ENCODE measurements at regions not wholly inside any gene's neighbourhood (a gene's known extent, or its start where the extent isn't known, plus 50 kb on each side); places are given as distances from the start of the nearest gene placed in this dataset.

DNA sequence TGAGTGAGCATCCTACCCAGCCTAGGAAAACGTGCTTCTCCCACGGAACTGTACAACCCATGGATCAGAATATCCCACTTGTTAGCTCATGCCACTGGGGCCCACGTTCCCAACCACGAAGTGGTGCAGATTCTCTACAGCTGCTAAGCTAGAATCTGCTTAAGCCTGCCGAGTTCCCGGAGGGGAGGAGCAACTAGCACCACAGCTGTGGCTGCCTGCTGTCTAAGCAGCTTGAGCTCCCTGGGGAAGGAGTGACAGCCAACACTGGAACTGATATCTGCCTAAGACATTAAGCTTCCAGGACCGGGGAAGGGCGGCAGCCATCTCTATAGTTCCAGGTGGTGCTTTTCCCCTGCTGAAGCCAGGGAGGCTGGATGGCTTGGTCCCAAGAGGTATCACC lies 334.7 kb upstream of the CHRM2 start:
- no peak overlapping the region for H3K27ac ChIP-seq (ENCODE audit: low read length)

DNA sequence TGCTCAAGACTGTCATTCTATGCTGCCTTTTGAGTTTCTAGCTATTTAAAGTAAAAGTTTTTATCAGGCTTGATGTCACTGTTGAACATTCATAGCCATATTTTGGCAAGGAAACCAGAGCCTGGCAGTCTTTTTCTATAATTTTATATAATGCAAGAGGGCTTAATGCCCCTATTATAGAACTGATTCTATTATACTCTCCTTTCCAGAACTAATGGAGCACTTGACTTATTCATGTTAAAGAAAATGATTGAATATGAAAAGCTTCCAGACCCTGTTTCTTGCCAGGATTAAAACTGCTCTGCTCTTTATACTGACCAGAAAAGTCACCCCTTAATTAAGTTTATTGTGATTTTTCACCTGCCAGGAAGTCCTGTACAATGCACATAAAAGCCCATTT lies 337.6 kb upstream of the CHRM2 start:
- no peak overlapping the region for H3K27ac ChIP-seq (ENCODE audit: low read length)
- no peaks in the 10 kb centered on the region for H3K27me3 ChIP-seq (ENCODE audit: control insufficient read depth in 1 of 2, insufficient read depth in 2 of 2, low read length in 2 of 2)
- H3K4me3 ChIP-seq (ENCODE audit: low read length in 2 of 2), result no peak overlapping the region
- H3K9me3 ChIP-seq (ENCODE audit: control insufficient read depth in 2 of 2, low read length in 2 of 2), result peaks cover 0 to 4% of the 10 kb centered on the region in 2 donors
- H3K36me3 ChIP-seq (ENCODE audit: control insufficient read depth in 2 of 2, insufficient read depth in 2 of 2, low read length in 2 of 2), result no peaks in the 10 kb centered on the region
- H3K4me1 ChIP-seq (ENCODE audit: control insufficient read depth, insufficient read depth, low read length), result peaks cover 4% of the 10 kb centered on the region
- no peak overlapping the region for H3K9ac ChIP-seq (ENCODE audit: low read length in 2 of 2)

More for the DNA sequence above, 334.7 kb upstream of the CHRM2 start:
- Histone ChIP-seq H3K4me1 (ENCODE audit: control insufficient read depth, insufficient read depth, low read length) (no peaks in the 10 kb centered on the region), H3K4me3 (ENCODE audit: low read length in 2 of 2) (no peak overlapping the region), H3K9me3 (ENCODE audit: control insufficient read depth in 2 of 2, low read length in 2 of 2) (peaks cover 0 to 4% of the 10 kb centered on the region in 2 donors), H3K9ac (ENCODE audit: low read length in 2 of 2) (no peak overlapping the region), H3K27me3 (ENCODE audit: control insufficient read depth in 1 of 2, insufficient read depth in 2 of 2, low read length in 2 of 2) (no peaks in the 10 kb centered on the region), H3K36me3 (ENCODE audit: control insufficient read depth in 2 of 2, insufficient read depth in 2 of 2, low read length in 2 of 2) (no peaks in the 10 kb centered on the region)

DNA sequence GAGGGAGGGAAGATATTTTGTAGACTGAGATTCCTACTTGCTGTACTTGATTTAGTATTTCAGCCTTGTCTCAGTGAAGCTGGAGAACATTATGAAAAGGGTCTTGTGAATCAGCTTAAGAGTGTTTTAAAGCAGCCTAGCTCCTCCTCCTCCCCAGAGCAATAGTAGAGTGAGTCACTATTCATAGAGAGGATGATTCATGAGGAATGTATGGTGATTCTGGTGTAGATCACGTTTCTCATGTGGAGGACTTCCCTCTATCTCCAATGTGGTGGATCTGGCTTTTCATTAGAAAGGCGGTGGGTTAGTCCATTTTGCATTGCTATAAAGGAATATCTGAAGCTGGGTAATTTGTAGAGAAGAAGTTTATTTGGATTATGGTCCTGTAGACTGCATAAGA lies 340.1 kb upstream of the CHRM2 start:
- Histone ChIP-seq H3K36me3 (ENCODE audit: control insufficient read depth in 2 of 2, insufficient read depth in 2 of 2, low read length in 2 of 2) (no peaks in the 10 kb centered on the region), H3K4me3 (ENCODE audit: low read length in 2 of 2) (no peak overlapping the region), H3K4me1 (ENCODE audit: control insufficient read depth, insufficient read depth, low read length) (peaks cover 4% of the 10 kb centered on the region), H3K9me3 (ENCODE audit: control insufficient read depth in 2 of 2, low read length in 2 of 2) (no peaks in the 10 kb centered on the region), H3K27me3 (ENCODE audit: control insufficient read depth in 1 of 2, insufficient read depth in 2 of 2, low read length in 2 of 2) (no peaks in the 10 kb centered on the region), H3K27ac (ENCODE audit: low read length) (no peak overlapping the region), H3K9ac (ENCODE audit: low read length in 2 of 2) (no peak overlapping the region)

DNA sequence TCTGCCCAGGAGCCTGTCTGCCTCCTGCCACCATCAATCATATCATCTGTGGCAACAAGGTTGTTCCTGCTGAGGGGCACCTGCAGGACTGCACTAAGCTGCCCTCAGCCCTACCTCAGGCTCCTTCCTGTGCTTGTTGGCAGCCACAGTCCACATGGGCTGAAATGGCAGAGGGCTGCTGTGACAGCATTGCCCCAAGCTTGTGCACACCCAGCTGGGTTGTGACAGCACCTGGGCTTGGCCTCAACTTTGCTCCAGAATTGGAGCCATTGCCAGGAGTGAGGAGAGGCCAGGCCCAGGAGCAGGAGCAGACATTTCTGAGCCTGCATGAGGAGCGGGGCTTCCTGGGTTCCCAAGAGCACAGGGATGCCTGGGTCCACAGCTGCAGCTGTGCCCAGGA lies 340.9 kb upstream of the CHRM2 start:
- H3K9ac ChIP-seq (ENCODE audit: low read length in 2 of 2), result no peak overlapping the region
- no peak overlapping the region for H3K4me3 ChIP-seq (ENCODE audit: low read length in 2 of 2)
- no peaks in the 10 kb centered on the region for H3K27me3 ChIP-seq (ENCODE audit: control insufficient read depth in 1 of 2, insufficient read depth in 2 of 2, low read length in 2 of 2)
- no peak overlapping the region for H3K27ac ChIP-seq (ENCODE audit: low read length)
- H3K9me3 ChIP-seq (ENCODE audit: control insufficient read depth in 2 of 2, low read length in 2 of 2), result no peaks in the 10 kb centered on the region
- peaks cover 4% of the 10 kb centered on the region for H3K4me1 ChIP-seq (ENCODE audit: control insufficient read depth, insufficient read depth, low read length)
- no peaks in the 10 kb centered on the region for H3K36me3 ChIP-seq (ENCODE audit: control insufficient read depth in 2 of 2, insufficient read depth in 2 of 2, low read length in 2 of 2)

DNA sequence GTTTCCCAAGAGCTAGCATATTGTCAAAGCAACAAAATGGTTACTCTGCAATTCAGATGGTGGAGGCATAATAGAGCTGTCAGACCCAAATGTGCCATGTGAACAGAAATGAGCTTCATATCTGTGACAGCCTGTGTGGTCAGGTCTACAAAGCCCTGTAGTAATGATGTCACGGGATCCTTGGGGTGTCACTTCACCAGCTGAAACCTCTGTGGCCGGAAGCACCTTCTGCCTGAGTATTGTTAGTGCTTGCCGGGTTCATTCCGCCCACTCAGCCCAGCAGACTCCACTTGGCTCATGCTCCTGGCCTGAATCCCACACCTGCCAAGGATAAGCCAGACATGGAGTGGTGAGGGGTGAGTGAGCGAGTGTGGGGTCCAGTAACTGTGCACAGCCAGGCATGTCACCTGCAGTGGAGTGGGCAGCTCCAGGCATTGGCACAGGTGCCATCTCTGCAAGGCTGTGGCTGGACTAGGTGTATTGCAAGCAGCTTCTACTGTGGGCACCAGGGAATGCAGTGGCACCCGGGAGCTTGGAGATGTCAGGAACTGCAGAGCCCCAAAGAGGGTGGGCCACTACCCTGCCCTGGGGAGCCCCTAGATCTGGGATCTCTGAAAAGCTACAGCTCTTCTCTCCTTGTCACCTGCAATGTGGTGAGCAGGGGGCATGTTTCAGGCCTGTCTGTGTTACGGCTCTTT lies 341.9 kb upstream of the CHRM2 start:
- no peak overlapping the region for H3K4me3 ChIP-seq (ENCODE audit: low read length in 2 of 2)
- no peak overlapping the region for H3K27ac ChIP-seq (ENCODE audit: low read length)
- H3K9me3 ChIP-seq (ENCODE audit: control insufficient read depth in 2 of 2, low read length in 2 of 2), result no peaks in the 10 kb centered on the region
- no peak overlapping the region for H3K9ac ChIP-seq (ENCODE audit: low read length in 2 of 2)
- H3K36me3 ChIP-seq (ENCODE audit: control insufficient read depth in 2 of 2, insufficient read depth in 2 of 2, low read length in 2 of 2), result no peaks in the 10 kb centered on the region
- no peaks in the 10 kb centered on the region for H3K27me3 ChIP-seq (ENCODE audit: control insufficient read depth in 1 of 2, insufficient read depth in 2 of 2, low read length in 2 of 2)
- H3K4me1 ChIP-seq (ENCODE audit: control insufficient read depth, insufficient read depth, low read length), result peaks cover 4% of the 10 kb centered on the region

DNA sequence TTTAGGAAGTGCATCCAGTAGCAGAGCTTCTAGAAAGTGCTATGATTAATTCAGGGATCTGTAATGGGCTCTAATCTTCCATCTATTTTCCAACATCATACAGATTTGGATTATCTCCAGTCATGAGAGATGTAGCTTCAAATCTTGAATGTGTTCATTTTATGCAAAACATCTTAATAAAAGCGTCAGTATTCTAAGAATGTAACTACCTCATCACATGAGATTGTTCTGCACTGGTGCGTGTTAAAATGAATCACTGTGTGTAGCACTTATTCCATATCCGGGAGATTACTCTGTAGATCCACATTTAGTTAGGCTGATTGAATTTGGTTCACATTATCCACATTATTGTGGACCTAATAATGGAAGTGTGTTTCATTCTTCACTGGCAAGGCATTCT lies 344.9 kb upstream of the CHRM2 start:
- Histone ChIP-seq H3K4me3 (ENCODE audit: low read length in 2 of 2) (no peak overlapping the region), H3K4me1 (ENCODE audit: control insufficient read depth, insufficient read depth, low read length) (peaks cover 4% of the 10 kb centered on the region), H3K9ac (ENCODE audit: low read length in 2 of 2) (no peak overlapping the region), H3K27me3 (ENCODE audit: control insufficient read depth in 1 of 2, insufficient read depth in 2 of 2, low read length in 2 of 2) (no peaks in the 10 kb centered on the region), H3K9me3 (ENCODE audit: control insufficient read depth in 2 of 2, low read length in 2 of 2) (no peaks in the 10 kb centered on the region), H3K27ac (ENCODE audit: low read length) (no peak overlapping the region), H3K36me3 (ENCODE audit: control insufficient read depth in 2 of 2, insufficient read depth in 2 of 2, low read length in 2 of 2) (no peaks in the 10 kb centered on the region)

DNA sequence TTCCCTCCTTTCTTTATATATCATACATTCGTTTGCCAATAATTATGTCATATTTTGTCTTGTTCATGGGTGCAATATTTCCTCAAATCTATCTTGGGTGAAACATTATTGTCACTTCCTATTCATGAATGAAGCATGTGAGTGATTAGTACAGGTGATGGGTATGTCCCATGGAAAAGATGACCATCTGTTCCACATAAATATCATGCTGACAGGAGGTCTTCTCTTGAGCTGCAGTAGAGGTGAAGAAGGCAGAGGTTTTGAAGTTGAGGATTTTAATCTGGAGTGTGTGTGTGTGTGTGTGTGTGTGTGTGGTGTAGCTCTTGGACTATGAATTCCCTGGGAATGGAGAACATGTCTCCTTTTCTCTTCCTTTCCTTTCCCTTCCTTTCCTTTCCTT lies 350.5 kb upstream of the CHRM2 start:
- no peaks in the 10 kb centered on the region for H3K4me1 ChIP-seq (ENCODE audit: control insufficient read depth, insufficient read depth, low read length)
- H3K36me3 ChIP-seq (ENCODE audit: control insufficient read depth in 2 of 2, insufficient read depth in 2 of 2, low read length in 2 of 2), result no peaks in the 10 kb centered on the region
- no peak overlapping the region for H3K4me3 ChIP-seq (ENCODE audit: low read length in 2 of 2)

DNA sequence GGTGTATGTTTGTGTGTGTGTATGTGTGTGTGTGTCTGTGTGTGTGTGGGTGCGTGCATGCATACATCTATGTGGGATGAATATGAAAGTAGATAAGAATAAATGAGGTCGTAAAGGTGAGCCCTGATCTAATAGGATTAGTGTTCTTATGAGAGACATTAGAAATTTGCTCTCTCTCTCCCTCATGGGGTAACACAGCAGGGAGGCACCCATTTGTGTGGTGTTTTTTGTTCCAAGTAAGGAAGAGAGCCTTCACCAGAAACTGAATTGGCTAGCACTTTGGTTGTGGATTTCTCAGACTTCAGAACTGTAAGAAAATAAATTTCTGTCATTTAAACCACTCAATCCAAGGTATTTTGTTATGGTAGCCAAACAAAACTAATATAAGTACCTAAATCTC lies 353.7 kb upstream of the CHRM2 start:
- no peaks in the 10 kb centered on the region for H3K4me1 ChIP-seq (ENCODE audit: control insufficient read depth, insufficient read depth, low read length)
- H3K36me3 ChIP-seq (ENCODE audit: control insufficient read depth in 2 of 2, insufficient read depth in 2 of 2, low read length in 2 of 2), result no peaks in the 10 kb centered on the region
- H3K27me3 ChIP-seq (ENCODE audit: control insufficient read depth in 1 of 2, insufficient read depth in 2 of 2, low read length in 2 of 2), result no peaks in the 10 kb centered on the region
- no peak overlapping the region for H3K27ac ChIP-seq (ENCODE audit: low read length)
- H3K9me3 ChIP-seq (ENCODE audit: control insufficient read depth in 2 of 2, low read length in 2 of 2), result peaks cover 0 to under 1% of the 10 kb centered on the region in 2 donors
- no peak overlapping the region for H3K9ac ChIP-seq (ENCODE audit: low read length in 2 of 2)
- no peak overlapping the region for H3K4me3 ChIP-seq (ENCODE audit: low read length in 2 of 2)

More for the DNA sequence above, 350.5 kb upstream of the CHRM2 start:
- no peak overlapping the region for H3K27ac ChIP-seq (ENCODE audit: low read length)
- no peak overlapping the region for H3K9ac ChIP-seq (ENCODE audit: low read length in 2 of 2)
- no peaks in the 10 kb centered on the region for H3K27me3 ChIP-seq (ENCODE audit: control insufficient read depth in 1 of 2, insufficient read depth in 2 of 2, low read length in 2 of 2)
- H3K9me3 ChIP-seq (ENCODE audit: control insufficient read depth in 2 of 2, low read length in 2 of 2), result no peaks in the 10 kb centered on the region

DNA sequence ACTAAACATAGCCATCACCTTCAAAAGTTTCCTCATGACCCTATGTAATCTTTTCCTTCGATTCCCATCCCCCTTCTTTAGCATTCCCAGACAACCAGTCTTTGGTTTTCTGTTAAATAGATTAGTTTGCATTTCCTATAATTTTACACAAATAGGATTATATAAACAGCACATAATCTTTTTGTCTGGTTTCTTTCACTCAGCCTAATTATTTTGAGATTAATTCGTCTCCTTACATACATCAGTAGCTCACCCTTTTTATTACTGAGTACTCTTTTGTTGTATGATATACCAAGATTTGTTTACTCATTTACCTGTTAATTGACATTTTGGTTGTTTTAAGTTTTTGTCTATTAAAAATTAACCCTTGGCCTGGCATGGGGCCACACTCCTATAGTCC lies 354.7 kb upstream of the CHRM2 start:
- no peak overlapping the region for H3K4me3 ChIP-seq (ENCODE audit: low read length in 2 of 2)
- peaks cover 0 to 4% of the 10 kb centered on the region in 2 donors for H3K9me3 ChIP-seq (ENCODE audit: control insufficient read depth in 2 of 2, low read length in 2 of 2)
- no peaks in the 10 kb centered on the region for H3K4me1 ChIP-seq (ENCODE audit: control insufficient read depth, insufficient read depth, low read length)
- no peak overlapping the region for H3K9ac ChIP-seq (ENCODE audit: low read length in 2 of 2)
- no peaks in the 10 kb centered on the region for H3K27me3 ChIP-seq (ENCODE audit: control insufficient read depth in 1 of 2, insufficient read depth in 2 of 2, low read length in 2 of 2)
- no peaks in the 10 kb centered on the region for H3K36me3 ChIP-seq (ENCODE audit: control insufficient read depth in 2 of 2, insufficient read depth in 2 of 2, low read length in 2 of 2)
- no peak overlapping the region for H3K27ac ChIP-seq (ENCODE audit: low read length)

DNA sequence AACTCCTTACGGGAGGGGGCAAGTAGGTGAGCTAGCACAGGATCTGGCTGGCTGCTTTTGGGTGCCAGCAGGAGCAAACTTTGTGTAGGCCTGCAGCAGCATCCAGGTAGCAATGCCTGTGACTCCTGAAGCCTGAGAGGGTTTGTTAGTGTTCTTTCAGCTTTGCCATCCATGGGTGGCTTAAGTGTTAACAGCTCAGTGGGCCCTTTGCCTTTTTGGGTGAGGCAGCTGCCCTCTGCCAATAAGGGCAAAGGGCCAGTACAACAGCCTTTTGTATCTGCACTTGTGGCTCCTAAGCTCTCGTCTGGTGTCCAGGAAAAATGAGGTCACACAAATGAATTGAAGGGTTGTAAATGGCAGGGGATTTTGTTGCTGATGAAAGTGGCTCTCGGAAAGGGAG lies 359.0 kb upstream of the CHRM2 start:
- H3K27ac ChIP-seq (ENCODE audit: low read length), result no peak overlapping the region

DNA sequence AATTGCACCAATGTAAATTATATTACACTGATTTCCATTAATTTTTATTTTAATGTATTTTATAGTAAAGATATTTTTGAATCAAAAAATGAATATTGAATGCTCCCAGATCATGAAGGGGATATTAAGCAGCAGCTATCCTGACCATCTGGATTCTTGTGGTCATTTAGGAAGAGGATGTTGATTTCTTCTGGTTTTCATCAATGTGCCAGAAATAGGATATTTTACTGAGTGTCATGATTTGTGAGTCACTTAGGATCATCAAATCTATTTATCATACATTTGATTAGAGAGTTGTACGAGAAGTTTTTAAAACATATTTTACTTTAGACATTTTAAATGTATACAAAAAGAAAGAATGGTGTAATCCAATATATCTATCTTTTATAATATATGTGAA lies 366.3 kb upstream of the CHRM2 start:
- H3K4me3 ChIP-seq (ENCODE audit: low read length in 2 of 2), result no peak overlapping the region
- no peaks in the 10 kb centered on the region for H3K4me1 ChIP-seq (ENCODE audit: control insufficient read depth, insufficient read depth, low read length)
- H3K9me3 ChIP-seq (ENCODE audit: control insufficient read depth in 2 of 2, low read length in 2 of 2), result no peaks in the 10 kb centered on the region
- H3K27ac ChIP-seq (ENCODE audit: low read length), result no peak overlapping the region
- H3K36me3 ChIP-seq (ENCODE audit: control insufficient read depth in 2 of 2, insufficient read depth in 2 of 2, low read length in 2 of 2), result no peaks in the 10 kb centered on the region
- no peaks in the 10 kb centered on the region for H3K27me3 ChIP-seq (ENCODE audit: control insufficient read depth in 1 of 2, insufficient read depth in 2 of 2, low read length in 2 of 2)
- no peak overlapping the region for H3K9ac ChIP-seq (ENCODE audit: low read length in 2 of 2)

More for the DNA sequence above, 359.0 kb upstream of the CHRM2 start:
- no peaks in the 10 kb centered on the region for H3K4me1 ChIP-seq (ENCODE audit: control insufficient read depth, insufficient read depth, low read length)
- no peak overlapping the region for H3K9ac ChIP-seq (ENCODE audit: low read length in 2 of 2)
- H3K36me3 ChIP-seq (ENCODE audit: control insufficient read depth in 2 of 2, insufficient read depth in 2 of 2, low read length in 2 of 2), result no peaks in the 10 kb centered on the region
- no peak overlapping the region for H3K4me3 ChIP-seq (ENCODE audit: low read length in 2 of 2)
- H3K27me3 ChIP-seq (ENCODE audit: control insufficient read depth in 1 of 2, insufficient read depth in 2 of 2, low read length in 2 of 2), result no peaks in the 10 kb centered on the region
- H3K9me3 ChIP-seq (ENCODE audit: control insufficient read depth in 2 of 2, low read length in 2 of 2), result peaks cover 0 to 4% of the 10 kb centered on the region in 2 donors

Data from stomach smooth muscle (tissue), 2 donors.